GOT3 (cell line): ENCODE measurements at regions not wholly inside any gene's neighbourhood (a gene's known extent, or its start where the extent isn't known, plus 50 kb on each side); places are given as distances from the start of the nearest gene placed in this dataset.
A peak's percentile ranks its signal among the peaks of the same experiment; 100 is the strongest.

ENCODE experiments used
- DNase-seq: peaks from one replicate; lab custom pipeline; 2025; ENCODE audit warnings: mixed read lengths; lab: John Stamatoyannopoulos, UW

DNA sequence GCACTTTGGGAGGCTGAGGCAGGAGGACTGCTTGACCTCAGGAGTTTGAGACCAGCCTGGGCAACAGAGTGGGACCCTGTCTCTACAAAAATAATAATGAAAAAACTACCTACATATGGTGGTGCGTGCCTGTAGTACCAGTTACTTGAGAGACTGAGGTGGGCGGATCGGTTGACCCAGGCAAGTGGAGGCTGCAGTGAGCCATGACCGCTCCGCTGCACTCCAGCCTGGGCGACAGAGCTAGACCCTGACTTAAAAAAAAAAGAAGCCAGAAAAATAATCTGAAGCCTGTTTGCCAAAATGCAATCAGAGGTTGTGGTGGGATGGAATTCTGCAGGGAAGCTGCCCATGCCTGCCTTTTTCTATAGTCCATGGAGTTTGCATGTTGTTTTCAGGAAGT lies 50.4 kb upstream of the GGTA1 start:
- DNase-seq, result no peak

DNA sequence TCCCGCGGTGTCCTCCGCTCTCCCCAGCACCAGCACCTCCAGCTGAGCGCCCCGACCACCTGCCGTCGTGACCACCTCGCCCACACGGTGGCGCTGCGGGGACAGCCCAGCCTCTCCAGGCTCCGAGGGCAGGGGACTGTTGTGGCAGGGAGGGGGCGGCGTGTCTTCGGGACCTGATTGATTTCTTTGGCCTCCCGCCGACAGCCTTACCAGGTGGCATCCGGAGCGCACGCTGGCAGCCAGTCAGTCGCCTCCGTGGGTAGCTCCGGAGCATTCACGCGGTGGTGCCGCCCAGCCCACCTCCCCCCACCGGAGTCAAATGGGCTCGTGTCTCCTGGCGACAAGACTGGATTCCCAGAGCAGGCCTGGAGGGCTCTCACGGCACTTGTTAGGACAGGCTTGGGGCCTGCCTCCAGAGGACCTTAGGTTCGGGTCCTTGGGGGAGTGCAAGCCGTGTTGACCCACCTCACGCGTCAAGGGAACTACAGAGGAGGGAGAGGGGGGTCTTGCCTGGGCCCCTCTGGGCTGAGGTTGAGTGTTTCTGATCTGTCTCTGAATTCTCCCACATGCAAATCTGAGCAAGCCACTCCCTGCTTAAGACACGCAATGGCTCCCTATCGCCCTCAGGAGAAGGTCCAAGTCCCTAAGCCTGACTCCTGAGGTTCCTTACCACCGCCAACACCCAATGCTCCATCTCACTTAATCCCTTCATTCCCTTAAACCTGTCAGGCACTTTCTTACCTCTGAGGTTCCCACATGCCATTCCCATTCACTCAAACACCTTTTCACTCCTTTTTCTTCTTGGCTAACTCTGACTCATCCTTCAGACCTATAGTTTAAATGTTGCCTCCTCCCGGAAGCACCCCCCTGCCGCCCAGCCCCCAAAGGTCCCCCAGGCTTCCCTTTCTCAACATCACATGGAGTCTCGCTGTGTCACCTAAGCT lies 51.2 kb upstream of the GGTA1 start:
- peak; percentile 7 for DNase-seq

DNA sequence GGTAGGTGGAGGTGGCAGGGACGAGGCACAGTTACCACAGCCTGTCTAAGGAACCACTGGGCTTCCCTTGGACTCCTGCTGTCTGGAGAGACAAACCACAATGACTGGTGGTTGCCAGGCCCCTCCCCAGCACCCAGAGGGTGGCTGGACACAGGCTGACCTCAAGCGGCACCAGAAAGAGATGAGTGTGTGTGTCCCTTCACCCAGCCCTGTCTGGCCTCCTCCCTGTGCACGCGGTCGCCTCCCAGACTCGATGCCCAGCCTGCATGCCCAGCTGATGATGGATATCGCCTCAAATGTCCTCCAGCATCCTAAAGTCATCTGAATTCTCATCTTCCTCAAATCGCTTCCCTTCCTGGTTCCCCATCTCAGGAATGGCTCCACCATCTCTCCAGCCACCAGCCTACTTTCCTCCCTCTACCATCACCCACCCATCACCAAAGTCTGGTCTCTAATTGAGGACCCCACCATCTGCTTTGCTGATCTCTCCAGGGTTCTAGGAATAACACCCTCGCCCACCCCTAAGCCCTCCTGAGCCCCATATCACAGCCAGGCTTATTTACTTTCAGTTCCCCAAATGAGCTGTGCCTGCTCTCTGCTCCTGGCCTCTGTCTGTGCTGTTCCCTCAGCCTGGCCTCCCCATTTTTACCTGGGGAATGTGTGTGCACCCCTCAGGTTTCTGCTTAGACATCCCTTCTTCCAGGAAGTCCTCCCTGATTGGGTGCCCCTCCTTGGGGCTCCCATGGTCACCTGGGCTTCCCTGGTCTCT lies 52.5 kb upstream of the GGTA1 start:
- no peak for DNase-seq

DNA sequence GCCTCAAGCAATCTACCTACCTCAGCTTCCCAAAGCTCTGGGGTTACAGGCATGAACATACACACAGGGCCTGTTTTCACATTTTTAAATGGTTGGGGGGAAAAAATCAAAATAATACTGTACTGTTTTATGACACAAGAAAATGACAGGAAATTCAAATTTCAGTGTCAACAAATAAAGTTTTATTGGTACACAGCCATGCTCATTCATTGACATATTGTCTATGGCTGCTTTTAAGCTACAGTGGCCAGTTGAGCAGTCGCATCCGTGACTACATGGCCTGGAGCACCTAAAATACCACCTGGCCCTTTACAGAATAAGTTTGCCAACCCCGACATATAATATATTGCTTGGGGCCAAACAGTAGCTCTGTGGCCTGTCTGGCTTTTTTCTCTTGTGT lies 56.4 kb upstream of the GGTA1 start:
- no peak for DNase-seq

DNA sequence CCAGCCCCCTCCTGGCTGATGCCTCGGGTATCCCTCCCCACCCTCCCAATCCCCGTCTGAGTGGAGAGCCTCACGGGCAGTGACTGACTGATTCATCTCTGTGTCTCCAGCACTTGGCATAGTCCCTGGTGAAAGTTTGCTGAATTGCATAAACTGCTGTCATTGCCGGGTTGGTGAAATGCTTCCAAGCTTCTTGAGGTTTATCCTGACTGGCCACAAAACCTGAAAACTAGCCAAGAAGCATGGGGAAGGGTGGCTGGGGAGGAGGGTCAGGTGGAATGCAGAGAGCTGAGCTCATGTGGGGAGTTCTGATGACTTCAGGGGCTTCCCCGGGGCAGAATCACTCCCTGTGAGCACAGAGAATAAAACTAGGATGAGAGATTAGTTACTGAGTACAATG lies 56.9 kb upstream of the GGTA1 start:
- no peak for DNase-seq

DNA sequence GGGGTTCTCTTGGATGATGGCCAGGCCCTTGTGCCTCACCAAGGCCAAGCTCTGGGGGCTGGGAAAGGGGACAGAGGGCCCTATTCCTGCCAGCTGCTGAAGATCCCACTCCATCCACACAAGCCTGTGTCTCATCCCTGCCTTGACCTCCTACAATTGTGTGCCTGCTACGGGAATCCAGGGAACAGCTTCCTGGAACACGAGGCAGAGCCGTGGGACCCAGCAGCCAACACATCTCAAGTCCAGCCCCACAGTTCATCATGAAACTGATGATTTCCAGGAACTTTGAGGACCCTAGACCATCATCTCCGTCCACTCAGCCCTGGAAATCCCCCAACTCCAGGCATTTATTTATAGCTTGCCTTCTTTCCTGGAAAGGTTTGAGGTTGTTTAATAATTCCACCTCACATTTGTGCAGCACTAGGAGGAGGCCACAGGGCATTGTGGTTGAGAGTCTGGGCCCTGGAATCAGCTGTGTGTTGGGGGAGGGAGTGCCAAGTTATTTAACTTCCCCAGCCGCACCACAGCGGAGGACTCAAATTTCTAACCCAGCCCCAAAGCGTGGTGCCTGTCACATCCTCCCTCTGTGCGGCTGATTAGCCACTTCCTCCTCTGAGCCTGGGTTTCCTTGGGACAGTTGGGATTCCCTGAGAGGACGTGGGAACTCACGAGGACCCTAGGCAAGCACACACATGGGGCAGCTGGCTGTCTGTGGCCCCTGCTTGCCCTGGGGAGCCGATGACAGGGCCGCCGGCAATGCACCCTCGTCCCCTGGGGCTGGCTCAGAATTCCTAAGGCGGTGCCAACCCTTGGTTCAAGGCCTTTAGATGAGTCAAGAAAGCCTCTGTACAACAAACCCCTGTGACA lies 58.2 kb upstream of the GGTA1 start:
- no peak for DNase-seq

DNA sequence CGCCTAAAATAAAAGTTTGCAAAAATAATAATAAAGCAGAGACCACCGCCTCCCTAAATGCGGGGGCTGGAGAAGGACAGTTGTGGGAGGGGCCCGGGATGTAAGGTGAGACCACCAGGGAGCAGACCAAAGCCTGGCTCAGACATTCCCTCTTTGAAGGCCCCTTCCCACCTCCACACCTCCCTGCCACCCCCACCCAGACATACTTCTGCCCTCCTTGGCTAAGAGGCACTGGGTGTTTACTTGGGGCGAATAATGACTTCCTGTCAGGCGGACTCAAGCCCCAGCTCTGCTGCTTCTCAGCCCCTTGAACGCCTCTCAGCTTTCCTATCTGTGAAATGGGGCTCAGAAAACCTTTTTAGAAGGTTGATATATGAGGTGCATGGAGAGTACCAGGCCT lies 58.8 kb upstream of the GGTA1 start:
- DNase-seq, result no peak

DNA sequence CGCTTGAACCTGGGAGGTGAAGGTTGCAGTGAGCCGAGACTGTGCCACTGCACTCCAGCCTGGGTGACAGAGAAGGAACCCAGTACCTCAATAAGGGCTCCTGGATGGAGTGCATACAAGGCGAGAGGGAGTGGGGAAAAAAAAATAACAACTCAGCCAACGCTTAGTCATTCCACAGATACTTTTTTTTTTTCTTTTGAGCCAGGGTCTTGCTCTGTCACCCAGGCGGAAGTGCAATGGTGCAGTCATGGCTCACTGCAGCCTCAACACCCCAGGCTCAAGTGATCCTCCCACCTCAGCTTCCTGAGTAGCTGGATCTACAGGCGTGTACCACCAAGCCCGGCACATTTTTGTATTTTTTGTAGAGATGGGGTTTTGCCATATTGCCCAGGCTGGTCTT lies 59.5 kb upstream of the GGTA1 start:
- no peak for DNase-seq

DNA sequence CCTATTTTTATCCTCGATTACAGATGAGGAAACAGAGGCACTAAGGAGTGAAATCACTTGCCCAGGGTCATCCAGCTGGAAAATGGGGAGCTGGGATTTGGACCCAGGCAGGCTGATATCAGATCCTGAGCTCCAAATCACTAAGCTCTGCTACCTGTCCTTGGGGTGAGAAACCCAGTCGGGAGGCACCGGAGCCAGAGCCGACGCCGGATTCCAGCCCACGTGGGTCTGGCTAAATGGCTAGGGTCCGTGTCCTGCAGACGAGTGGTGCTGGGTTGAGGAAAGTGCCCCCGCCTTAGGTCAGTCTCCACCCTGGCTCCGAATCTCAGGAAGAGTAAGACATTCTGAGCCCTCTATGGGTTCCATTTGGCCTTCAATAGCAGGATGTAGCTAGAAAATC lies 61.3 kb upstream of the GGTA1 start:
- DNase-seq, result no peak

DNA sequence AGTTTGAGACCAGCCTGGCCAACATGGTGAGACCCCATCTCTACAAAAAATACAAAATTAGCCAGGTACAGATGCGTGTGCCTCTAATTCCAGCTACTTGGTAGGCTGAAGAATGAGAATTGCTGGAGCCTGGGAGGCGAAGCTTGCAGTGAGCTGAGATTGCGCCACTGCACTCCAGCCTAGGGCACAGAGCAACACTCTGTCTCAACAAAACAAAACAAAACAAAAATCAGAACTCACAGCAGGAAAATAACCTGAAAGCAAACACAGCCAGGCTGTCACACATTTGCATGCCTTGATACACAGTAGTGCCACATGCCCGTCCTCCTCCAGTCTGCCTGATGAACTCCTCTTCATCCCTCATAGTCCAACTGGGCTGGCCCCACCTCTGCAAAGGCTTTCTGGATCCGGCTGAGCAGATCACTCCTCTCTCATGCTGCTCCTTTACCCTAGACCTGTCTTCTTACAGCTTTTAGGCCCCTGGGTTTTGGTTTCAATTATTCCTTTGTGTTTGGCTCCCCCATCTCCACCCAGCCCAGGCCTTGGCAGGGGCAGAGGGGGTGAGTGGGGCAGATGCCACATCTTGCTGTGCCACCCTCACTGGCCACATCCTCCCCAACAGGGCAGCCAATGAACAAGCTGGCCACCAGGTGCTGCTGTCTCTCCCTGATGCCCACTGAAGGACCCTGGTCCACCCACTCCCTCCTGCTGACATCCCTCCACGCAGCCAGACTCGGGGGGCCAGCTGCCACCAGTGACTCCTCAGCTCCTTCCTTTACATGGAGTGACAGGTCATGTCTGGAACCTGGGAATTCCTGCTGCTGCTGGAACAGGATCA lies 62.0 kb upstream of the GGTA1 start:
- DNase-seq, result no peak

DNA sequence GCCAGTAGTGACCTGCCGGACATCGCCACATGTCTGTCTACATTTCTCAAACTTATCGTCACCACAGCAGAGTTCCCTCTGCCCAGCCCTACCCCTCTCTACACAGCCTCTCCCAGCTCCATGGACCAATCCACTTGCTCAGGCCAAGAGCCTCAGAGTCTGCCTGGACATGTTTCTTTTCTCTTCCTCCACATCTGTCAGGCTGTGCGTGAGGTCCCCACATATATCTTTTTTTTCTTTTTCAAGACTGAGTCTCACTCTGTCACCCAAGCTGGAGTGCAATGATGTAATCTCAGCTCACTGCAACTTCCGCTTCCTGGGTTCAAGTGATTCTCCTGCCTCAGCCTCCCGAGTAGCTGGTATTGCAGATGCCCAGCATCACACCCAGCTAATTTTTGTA lies 62.7 kb upstream of the GGTA1 start:
- DNase-seq, result no peak

DNA sequence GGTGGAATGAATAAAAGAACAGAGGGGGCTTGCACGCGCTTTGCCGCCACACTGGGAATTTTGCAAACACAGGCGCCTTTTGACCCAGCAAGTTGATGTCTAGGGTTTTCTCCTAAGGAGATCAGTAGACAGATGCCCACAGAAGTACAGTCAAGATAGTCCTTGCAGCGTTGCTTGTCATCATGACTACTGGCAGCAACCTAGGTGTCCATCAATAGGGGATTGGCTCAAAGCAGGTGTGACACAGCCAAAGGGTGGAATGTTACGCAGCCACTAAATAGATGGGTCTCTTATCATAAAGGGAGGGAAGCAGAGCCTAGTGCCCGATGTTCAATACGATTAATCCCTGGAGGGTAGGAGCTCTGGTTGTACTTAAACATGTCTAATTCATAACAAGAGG lies 63.8 kb upstream of the GGTA1 start:
- no peak for DNase-seq

DNA sequence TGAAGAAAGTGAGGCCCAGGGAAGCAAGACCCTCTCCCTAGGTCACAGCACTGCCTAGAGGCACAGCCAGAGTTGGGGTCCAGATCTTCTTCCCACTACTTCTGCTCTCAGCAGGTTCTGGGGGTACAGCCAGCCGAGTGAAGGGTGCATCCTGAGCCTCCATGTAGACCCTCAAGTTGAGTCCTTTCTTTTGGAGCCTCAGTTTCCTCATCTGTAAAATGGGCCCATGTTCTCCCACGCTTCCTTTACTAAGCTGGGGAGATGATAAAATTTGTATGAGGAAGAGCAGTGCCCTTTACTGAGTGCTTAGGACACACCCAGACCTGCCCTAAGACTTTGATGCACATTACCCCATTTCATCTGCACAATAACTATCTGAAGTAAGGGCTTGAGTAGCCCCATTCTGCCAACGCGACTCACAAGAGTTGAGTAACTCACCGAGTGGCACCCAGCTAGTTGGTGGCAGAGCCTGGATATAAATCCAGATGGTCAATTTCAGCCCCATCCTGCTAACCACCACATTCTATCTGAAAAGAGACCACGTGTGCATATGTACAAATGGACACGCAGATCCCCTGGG lies 64.3 kb upstream of the GGTA1 start:
- DNase-seq, result no peak

DNA sequence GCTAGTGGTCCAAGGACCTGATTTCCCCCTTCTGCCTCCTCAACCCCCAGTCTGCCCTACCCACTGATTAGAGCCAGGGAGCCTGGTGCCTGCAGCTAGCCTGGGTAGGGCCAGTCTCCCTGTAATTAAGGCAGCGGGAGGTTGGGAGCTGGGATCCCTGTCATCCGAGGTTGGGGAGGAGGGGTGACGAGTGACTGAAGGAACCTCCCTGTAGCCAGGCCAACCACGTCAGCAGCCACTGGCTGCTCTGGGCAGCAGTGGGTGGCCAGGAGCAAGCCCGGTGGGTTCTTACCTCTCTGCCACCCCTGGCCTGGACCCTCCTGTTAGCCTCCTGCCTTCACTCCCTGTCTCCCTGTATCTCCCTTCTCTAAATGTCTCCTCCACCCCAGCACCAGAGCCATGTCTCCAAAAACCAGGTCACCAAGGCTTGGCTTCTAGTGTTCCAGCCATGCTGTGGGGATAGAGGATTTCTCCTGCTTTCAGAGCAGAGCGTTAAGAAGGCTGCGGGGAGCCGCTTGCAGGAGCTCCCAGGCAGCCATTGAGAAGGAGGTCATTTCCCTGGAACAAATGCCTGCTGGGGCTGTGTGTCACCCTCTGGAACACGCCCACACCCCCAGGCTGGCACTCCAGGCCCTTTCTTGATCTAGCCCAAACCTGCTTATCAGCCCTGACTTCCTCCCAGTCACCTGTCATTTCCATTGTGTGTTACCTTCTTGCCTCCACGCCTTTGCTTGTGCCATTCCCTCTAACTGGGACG lies 65.0 kb upstream of the GGTA1 start:
- DNase-seq, result no peak

DNA sequence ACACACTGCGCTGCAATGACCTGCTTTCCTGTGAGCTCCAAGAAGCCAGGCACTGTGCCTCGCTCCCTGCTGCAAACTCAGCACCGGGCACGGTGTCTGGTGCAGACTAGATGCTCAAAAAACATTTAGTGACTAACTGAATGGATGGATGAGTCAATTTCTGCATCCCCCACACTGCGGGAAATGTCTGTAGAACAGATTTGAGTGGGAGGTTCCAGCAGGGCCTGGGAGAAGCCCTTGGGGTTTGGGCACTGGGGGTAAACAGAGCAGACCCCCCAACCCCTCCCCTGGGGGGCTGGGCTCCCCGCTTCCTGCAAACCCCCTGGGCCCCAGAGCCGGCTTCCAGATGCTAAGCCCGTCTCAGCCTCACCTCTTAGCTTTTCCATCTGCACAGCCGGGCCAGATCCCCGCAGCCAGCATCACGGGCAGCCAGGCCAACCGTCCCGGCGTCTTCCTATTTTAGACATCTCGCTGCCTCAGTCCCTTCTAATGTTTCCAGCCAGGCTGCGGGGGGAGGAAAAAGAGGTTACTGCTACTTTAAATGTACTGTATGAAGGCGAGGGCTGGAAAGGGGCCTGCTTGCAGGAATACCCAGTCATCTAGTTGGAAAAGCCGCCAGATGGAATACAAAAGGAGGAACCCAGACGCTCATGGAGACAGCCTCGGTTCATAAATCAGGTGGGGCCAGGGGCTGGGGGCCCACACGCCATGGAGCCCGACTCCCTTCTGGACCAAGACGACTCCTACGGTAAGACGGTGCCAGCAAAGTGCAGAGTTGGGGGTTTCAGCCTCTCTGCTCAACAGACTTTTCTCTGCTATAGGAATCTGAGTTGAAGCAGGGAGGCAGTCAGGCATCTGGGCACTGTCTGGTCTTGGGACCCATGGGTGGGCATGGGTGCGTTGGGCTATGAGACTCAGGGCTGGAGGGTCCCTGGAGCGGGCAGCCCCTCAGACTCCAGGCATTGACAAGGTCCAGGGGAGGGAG lies 67.1 kb upstream of the GGTA1 start:
- no peak for DNase-seq

DNA sequence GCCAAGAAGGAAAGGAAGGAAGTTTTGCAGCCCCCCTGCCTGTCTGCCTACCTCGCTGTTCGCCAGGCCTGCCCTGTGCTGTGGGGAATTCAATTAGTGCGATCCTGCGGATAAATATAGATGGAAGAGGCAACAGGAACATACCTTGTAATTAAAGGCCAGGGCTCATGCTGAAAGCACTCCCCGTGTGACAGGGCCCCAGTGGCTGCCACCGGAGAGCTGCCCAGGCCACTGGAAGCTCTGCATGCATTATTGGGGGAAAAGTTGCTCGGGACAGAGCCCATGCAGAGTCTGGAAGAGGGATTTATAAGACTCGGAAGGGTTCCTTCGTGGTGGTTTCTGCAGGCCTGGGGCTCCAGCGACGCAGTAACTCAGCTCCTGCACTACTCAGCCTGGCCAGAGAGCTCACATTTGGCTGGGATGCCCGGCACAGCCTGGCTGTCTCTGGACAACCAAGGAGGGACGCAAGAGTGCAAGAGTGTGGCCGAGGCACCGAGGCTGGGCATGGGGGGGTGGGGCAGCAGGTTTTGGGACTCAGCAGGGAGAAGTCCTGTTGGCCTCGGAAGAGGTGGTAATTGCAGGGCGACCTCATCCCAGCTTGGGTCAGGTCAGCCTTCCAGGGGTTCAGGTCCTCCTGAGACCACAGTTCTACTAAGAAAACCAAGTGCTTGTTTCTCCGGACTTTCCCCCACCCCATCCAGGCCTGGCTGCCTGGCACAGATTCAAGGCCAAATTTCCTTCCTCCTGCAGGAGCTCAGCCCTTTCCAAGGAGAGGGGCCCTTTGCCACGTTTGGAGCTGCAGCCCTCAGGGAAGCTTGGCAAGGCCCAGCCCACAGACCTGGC lies 68.1 kb upstream of the GGTA1 start:
- no peak for DNase-seq

DNA sequence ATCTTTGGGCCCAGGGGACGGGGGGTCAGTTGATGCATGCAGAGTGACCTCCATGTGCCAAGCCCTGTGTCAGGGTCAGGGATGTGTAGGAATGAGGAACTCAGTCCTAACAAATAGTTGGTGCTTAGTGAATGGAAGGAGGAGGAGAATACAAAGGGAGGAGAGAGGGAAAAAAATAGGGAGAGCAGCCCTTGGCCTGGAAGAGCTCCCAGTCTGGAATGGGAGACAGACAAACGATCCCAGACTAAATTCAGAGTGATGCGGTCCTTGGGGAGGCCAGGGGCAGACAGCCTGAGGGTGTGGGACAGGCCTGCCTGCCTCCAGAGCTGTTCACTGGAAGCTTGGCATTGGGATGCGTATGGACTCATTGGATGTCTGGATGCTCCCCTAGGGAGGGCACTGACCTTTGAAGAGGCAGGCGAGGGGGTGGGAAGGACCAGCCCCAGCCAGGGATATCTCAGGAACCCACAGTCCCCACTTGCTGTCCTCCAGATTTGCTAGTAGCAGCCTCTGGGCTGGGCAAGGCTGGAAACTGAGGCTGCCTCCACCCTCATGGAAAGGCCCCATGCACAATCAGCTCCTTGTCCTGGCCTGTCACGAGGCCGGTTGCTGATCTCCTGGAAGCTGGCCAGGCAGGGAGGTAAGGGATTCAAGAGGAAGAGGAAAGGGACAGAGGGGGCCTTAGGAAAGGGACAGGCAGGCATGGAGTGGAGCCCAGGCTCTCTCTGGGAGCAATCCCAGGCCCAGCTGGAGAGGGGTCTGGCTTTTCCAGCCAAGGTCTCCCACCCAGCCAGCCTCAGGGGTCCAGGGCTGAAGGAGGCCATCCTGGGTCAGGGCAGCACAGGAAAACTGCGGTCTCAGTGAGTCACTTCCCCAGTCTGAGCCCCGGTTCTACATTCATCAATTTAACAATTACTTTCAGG lies 69.0 kb upstream of the GGTA1 start:
- DNase-seq, result no peak
